ENCODE measurements at regions not wholly inside any gene's neighbourhood (a gene's known extent, or its start where the extent isn't known, plus 50 kb on each side); places are given as distances from the start of the nearest gene placed in this dataset.

DNA sequence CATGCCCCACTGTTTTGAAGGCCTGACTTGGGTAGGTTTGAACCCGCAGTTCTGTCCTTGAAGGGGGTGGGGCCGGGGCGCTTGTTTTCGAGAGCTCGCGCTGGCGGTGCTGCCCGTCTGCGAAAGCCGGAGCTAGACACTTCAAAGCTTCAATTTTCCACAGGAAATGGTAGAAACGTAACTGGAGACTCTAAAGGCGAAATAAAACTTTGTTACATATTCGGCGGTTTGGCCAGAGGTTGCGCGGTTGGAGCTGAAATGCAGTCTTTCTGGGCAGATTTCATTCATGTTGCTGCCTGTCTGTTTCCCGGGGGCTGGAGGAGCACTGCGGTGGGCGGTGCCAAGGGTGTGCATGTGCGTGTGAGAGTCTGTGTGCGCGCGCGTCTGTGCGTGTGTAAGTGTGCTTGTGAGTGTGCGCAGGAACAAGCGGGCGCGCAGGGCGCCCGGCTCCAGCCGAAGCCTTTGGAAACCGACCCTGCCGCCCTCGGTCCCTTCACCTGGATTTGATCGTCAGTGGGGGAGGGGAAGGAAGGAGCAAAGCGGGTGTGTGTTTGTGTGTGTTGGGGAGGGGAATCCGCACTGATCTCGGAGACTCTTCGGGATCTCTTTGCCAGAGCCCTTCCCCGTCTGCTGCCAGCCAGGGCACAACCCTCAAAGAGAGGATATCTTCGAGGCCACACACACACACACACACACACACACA, 227.7 kb upstream of the CRY1 start:
- peak in 4 of 5 experiments; percentile 14 to 87 (median 58) for DNase-seq

DNA sequence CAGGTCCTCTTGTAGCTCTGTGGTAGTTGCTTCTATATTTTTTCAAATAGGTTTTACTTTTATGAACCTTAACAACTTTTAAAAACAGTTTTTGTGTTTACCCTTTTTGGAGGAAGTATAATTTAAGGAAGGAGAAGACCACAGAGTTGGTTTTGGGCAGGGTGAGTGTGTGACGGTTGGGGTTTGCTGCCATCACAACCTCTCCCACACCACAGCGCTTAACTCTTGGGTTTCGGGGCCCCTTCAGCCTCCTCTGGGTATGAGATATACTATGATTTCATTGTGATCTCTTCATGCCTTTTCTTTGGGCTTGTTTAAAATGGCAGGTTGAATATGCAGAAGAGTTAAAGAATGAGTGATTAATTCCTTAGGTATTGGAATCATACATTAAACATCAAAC, 228.7 kb upstream of the CRY1 start:
- peak in 2 of 5 experiments; percentile 54 to 83 for DNase-seq

DNA sequence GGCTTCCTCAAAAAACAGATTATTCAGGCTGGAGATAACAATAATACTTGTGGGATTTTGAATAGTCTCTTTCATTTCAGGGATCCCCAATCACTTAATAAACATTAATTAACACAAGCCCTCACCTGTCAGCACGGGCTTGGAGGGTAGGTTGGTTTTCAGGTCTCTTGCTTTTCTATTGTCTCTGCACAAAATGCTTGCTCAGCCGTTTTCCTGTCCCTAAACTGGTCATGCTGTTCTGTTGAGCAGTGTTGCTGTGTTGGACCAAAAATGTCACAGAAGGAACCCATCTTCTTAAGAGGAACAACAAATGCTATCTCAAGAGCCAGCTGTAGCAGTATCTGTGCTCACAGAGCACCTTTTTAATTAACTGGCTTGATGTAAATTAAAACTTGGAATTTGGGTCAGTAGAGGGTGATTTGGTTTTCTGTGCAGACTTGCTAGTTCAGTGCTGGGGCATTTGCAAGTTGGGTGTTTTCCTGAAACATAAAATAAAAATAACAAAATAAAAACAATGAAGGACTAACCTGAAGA, 231.8 kb upstream of the CRY1 start:
- no peak for DNase-seq

DNA sequence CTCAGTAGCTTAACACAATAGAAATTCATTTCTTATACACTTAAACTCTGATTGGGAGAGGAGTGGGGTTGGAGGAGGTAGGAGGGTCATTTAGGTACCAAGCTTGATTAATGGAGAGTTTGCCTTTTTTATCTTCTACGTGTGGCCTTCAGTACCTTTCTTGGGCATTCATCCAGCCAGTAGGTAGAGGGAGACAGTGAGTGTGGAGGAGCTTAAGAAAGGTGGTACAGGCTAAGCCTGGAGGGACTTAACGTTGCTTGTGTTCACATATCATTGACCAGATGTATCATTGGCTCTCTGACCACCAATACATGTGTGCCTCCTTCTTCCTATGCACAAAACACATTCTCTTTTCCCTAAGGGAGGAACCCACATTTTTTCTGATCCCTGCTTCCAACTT, 232.9 kb upstream of the CRY1 start:
- no peak for DNase-seq

DNA sequence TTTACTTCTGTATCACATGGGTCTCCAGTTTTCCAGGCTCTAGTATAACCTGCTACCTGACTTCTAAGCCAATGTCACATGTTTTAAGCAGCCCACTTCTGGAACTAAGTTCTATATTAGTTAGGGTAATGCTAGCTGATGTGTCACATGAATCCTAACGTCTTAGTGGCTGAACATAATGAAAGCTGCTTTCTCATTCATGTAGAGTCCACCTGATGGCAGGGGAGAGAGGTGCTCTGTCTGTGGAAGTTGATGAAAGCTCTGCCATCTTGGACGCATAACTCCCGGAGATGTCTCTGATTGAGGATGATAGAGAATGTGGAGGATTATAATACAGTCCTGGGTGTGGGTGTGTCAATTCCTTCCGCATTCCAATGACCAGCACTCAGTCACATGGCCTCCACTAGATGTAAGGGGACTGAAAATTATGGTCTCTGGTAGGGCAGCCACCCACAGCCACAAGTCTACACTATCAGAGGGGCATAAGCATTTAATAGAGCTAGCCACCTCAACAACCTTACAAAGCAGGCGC, 234.4 kb upstream of the CRY1 start:
- no peak for DNase-seq

DNA sequence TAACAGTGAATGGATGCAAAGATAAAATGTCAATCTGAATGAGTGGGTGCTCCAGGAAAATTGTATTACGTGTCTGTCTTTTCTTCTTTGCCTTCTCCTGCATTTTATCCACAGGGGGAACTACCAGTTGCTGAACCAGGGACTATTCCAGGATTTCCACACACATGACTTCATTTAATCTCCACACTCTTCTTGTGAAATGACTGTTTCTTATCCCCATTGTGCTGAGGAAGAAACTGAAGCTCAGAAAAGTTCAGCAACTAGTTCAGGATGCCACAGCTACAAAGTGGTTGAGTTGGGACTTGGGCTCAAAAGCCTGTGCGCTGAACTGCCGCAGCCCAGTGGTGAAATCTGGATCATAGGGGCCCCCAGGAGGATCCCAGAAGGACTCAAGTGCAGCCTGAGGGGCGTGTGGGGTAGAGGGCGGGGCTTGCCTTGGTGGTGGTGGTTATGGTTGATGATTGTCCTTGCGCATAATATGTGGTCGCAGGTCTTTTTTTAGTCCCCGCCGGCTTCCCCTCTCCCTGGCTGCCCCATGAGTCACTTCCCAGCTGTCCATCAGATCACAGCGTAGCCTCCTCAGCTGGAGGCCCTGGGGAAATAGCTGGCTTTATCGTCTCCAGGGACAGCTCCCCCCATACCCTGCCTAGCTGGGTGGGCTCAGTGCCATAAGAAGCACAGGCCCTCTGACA, 235.2 kb upstream of the CRY1 start:
- DNase-seq = no peak

DNA sequence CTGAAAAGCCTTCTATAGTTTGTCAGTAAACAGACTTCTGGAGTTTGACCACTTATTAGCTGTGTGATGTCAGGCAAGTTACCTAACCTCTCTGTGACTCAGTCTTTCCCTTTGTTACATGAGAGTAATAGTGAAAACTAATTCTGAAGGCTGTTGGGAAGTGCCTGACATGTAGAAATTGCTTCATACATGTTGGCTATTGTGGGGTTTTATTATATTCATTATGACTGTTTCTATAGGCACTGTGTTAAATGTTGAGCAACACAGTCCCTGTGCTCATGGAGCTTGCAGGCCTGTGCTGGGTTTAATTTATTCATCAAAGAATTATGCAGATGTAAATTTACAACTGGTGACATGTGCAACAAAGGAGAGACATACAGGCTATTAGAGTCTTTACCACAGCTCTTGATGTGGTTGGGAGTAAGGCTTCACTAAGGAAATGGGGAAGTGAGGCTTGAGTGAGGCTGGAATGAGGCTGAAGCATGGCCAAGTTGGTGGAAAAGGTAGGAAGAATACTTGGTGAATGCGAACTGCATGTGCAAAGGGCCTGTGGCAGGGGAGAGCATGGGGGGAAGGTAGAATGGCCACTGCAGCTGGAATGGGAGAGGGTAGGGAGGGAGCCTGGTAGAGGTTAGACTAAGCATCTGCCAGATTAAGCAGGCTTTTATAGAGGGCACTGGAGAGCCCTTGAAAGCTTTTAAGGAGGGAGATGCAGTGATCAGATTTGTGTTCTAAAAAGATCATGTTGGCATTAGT, 236.4 kb upstream of the CRY1 start:
- DNase-seq = peak in 1 of 5 experiments; percentile 7

DNA sequence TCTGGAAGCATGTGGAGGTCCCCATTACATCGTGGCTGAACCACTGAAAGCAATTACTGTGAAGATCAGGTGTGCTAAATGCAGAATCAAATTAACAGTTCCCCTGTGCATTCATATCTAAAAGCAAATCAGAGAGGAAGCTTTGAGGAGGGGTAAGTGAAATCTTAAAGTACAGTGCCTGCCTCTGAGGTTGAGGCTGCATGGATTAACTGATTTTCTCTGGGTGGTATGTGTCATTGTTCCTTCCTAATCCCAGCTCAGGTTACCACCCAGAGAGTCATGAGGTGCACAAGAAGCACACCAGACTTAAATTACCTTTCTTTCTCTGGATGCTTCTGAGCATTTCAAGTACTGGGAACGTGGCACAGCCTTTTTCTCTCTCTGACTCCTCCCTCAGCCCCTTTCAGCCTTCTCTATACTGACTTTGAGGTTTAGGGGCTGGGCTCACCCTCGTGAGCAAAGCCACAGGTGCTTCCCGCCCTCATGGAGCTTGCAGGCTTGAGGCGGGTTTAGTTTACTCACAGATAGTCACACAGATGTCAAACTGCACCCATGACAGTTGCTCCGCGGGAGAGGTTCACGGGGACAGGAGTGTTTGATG, 237.6 kb upstream of the CRY1 start:
- peak in 1 of 5 experiments; percentile 59 for DNase-seq

DNA sequence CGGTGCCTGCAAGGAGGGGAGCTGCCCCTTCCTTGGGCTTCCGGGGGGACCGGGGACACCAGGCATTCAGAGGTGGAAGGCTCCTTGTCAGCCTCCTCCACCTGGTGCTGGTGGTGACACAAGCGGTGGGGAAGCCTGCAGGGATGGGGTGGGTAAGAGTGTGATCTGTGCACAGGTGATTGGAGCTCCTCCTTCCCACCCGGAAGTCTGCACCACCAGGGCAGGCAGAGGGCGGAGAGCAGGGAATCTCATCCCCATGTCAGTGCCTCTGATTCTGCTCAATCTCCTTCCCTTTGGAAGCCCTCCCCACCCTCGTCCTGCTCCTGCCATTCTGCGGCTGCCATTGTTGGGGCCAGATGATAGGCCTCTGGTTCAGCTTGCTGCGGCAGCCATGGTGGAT, 238.1 kb upstream of the CRY1 start:
- DNase-seq = no peak

DNA sequence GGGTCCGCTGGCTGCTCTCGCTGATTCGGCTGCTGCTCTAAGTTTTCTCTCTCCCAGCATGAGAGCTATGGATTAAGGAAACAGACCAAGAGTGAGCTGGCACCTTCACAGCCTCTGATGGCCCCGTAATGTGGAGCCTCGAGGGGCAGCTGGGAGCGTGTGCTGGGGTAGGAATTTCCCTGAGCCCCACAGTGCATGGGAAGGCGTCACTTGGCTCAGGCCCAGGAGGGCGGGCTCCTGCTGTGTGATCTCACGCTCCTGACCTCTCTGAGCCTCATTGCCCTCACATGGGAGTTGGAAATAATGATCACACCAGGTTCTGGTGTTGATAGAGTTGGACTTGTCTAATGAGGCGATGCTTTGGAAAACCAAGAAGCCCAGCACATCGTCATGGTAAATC, 238.6 kb upstream of the CRY1 start:
- DNase-seq = no peak

DNA sequence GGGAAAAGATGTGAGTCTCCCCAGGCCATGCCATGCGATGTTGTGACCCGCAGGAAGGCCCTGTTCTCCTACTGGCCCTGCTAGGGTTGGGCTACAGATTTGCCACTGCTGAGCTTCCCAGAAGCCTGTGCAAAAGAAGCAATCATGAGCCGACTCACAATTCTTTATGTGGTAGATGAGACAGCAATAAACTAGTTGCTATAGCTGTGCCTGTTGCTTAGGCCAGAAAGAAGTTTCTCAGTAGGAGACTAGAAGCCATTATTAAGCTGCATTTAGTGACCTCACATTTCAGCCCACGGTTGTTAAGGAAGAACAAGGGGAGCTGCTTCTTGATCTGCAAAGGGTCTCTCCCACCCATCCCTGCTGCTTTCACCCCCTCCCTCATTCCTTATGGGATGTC, 239.4 kb upstream of the CRY1 start:
- no peak for DNase-seq

DNA sequence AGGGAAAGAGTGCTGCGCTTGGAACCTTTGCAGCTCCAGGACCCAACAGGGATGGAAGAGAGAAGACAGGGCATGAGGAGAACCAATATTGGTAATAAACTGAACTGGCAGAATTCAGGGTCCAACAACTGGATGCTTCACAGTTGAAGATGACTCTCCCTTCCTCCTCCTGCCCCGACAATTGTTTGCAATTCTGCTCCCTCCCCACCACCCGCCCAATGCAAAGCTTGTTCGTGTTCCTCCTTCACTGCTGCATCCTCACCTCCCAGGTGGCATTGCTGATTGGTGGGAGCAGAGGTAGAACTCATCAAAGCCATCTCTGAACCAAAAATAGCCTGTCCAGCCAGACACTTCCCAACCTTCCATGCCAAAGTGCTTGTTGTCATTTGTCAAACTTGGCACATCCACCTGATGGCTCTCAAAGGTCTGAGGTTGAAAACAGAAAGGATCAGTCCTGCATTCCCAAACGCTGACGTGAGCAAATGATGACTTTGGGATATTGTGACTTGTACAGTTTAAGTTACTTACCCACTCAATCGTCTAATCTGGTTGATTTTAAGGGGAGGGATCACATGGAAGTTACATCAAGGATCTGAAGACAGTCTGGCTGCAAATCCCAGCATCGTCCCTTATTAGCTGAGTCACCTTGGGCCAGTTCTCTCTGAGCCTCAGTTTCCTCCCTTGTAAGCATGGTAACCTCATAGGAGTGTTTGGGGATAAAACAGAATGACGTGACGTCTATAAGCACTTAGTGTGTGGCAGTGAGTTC, 242.6 kb upstream of the CRY1 start:
- DNase-seq = no peak

DNA sequence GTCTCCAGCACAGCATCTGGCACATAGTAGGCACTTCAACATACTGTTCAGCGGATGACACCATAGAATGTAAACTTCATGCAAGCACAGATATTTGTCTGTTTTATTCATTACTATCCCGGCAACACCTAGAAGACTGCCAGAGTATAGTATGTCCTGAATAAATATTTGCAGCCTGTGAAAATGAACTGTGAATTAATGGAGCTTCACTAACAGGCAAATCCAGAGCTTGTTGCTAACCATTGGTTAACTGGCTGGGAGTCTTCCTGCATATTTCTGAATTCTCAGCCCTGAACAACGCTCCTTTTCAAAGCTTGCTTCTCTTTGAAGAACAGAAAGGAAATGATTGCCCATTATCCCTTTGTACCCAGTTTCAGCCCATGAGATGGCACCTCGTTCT, 243.3 kb upstream of the CRY1 start:
- no peak for DNase-seq

DNA sequence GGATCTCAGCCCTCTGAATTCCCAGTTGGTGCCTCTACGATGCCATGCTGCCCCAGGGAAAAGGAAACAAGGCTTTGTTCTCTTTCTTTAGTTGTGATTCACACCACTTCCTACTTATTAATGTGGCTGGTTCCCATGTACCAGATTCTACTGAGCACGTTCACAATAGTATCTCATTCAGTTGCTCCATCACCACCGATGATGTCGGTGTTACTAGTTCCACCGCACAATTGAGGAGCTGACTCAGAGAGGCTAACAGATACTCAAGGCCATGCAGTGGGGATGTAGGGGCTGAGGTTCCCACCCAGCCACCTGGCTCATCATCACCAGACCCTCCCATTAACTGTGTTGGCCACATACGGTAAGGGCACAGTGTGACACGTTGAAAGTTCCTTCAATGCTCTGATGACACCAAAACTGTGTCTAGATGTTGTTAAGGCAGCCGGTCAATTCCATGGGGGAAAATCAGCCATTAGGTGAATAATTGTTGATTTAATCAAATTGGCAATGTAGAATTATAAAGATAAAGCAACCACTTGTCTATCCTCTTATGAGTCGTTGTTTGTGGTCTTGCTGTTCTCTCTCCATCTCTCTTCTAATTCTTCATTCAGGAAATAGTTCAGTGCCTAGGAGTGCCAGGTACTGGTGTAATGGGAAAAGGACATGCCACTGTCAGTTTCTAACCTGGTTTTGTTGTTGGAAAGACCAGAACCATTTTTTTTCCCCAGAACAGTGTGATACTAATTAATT, 244.2 kb upstream of the CRY1 start:
- DNase-seq = no peak

DNA sequence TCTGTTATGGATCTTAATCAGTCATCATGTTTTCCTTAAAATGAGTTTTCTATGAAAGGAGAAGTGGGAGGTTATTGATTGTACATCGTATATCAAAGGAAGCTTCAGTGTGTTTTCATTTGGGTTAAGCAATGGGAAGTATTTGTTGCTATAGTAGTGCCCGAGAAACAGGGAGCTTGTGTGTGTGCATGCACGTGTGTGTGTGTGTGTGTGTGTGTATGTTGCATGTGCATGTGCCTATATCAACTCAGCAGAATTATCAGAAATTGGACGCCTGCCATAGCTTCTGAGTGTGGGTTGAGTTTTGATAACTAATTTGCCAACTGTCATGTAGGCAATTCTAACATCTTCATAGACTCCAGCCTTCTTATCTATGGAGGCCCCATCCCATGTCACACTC, 246.1 kb upstream of the CRY1 start:
- no peak for DNase-seq

DNA sequence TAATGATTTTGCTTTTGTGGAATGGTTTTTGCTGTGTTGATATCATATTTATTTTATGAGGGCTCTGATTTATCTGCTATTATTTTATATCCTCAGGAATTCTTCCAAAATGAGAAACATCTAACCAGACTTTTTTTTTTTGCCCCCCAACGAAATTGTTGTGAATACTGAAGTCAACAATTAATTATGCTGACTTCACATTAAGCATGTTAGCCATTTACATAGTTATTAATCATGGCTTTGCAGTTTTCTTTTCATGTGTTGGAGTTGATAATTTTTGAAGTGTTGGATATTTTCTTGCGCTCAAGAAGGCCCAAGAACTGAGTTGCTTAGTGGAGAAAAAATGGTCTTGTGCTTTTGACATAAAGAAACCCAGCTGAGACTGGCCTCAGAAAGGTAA, 246.6 kb upstream of the CRY1 start:
- DNase-seq = no peak

DNA sequence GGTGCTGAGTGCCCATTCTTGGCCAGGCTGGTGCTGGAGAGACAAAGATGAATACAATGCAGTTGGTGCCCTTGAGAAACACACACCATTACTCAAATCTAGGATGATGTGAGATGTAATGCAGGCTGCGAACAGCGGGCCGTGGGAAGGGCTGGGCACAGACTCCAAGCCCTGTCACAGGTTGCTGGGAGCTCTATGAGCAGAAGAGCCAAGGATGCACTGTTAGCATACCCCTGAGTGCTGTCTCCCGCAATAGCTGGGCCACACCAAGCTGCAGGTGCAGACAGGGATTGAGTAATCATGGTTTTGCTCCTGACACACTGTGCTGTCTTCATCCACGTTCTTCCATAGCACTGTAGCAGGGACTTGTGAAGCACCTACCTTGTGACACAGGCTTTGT, 247.5 kb upstream of the CRY1 start:
- no peak for DNase-seq

DNA sequence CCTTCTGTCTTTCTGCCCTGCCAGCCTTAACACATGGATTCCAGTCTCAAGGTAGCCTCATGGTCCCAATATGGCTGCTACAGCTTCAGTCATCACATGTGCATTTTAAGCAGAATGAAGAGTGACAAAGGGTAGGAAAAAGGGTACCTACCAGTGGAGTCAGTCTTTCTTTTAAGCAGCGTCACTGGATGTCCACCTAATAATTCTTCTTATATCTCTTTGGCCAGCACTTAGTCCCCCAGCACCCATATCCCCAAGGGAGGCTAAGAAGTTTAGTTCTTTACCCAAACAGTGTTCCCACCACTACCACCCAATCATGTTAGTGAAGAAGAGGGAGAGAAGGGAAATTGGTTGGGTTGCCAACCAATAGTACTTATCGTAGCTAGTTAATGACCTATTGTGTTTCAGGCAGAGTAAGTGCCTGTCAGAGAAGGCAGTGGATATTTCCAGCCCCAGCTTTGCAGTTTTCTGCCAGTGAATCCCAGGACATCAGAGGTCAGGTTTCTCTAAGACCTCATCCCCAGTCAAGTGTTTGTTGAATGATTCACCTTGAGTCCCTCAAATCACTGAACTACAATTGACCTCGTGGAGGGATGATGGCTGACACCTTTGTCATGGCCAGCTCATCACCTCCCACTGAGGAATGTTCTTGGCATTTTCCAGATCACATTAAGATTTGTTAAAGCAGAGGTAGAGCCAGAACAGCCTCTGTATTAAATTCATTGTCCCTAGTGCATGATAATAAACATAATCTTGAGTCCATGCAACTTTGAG, 250.9 kb upstream of the CRY1 start:
- DNase-seq = no peak

DNA sequence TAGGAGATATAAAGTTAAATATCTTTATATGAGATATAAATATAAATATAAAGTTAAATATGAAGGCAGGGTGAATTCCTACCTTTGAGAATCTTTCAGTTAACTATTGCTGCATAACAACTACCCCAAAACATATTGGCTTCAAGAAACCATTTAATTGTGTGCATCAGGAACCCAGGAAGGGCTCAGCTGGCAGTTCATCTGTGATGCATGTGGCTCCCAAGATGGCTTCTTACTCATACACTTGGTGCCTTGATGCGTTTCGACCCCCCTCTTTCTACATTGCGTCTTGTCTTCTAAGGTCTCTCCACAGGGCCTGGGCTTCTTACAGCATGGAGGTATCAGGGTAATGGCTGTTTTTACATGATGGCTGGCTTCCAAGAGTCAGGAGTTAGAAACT, 253.9 kb upstream of the CRY1 start:
- DNase-seq = no peak

DNA sequence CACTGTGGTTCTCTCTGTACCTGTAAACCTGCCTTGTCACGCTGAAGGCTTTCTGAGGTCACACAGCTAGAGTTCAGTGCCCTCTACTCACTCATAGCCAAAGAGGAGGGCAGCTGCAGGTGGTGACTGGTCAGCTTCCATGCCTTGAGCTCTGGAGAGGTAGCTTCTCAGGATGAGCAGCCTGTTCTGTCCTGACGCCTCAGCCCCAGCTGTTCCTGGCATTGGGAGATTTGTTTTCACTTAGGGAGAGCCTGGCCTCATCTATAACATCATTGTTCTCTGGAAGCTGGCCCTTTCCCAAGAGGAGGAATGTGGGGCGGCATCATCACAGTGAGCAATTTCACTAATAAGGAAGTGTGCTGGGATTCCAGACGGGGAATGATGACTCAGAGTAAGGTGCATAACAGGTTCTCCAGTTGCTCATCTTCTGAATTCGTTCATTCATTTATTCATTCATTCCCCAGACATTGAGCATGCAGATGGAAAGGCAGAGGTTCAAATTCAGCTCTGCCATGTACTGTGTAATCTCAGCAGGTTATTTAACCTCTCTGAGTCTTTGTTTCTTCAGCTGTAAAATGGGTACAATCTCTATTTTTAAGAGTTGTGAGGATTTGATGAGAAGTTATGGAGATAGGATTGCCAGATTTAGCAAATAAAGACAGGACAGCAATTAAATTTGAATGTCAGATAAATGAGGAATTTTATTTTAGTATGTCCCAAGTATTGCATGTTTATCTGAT, 255.8 kb upstream of the CRY1 start:
- DNase-seq = no peak
